Activated CD8-positive, alpha-beta memory T cell treated with anti-CD3 and anti-CD28 coated beads for 36 hours (primary cell): ENCODE measurements at regions not wholly inside any gene's neighbourhood (a gene's known extent, or its start where the extent isn't known, plus 50 kb on each side); places are given as distances from the start of the nearest gene placed in this dataset.

ENCODE experiments used
- CTCF ChIA-PET: fragments of 350-600 bp; sonication (Branson Sonifier 250); formaldehyde crosslinking; loops from one replicate; lab custom pipeline; 2021; ENCODE audit warnings: antibody characterized with exemption; lab: Charles Lee
- POLR2A ChIA-PET: fragments of 350-600 bp; sonication (Branson Sonifier 250); formaldehyde crosslinking; loops from one replicate; lab custom pipeline; 2021; ENCODE audit warnings: antibody characterized with exemption; lab: Charles Lee

- POLR2A ChIA-PET: no interaction called here
These were observed 53.9 kb upstream of the SKAP2 start for GRCh38 chr7:26918241-26918640.

GRCh38 chr7:26916779-26917320 is 52.5 kb upstream of the SKAP2 start:
- POLR2A ChIA-PET: no interaction called here
- CTCF ChIA-PET: no interaction called here

More at GRCh38 chr7:26918241-26918640, 53.9 kb upstream of the SKAP2 start:
- CTCF ChIA-PET: no interaction called here

- ChIA-PET POLR2A (no interaction called here), CTCF (no interaction called here)
These were observed 51.9 kb upstream of the SKAP2 start for GRCh38 chr7:26916336-26916735.
